NCI-H2171 treated with DMSO at 0.1 percent for 48 hours (cell line): ENCODE measurements at regions not wholly inside any gene's neighbourhood (a gene's known extent, or its start where the extent isn't known, plus 50 kb on each side); places are given as distances from the start of the nearest gene placed in this dataset.
"Not testable (repeated sequence)": the region's sequence is repeated elsewhere in the genome, so short reads cannot be mapped to it uniquely, and the experiment has no call there.

Source experiments
- DNase-seq: peaks from one replicate; lab custom pipeline; 2025; lab: John Stamatoyannopoulos, UW

DNA sequence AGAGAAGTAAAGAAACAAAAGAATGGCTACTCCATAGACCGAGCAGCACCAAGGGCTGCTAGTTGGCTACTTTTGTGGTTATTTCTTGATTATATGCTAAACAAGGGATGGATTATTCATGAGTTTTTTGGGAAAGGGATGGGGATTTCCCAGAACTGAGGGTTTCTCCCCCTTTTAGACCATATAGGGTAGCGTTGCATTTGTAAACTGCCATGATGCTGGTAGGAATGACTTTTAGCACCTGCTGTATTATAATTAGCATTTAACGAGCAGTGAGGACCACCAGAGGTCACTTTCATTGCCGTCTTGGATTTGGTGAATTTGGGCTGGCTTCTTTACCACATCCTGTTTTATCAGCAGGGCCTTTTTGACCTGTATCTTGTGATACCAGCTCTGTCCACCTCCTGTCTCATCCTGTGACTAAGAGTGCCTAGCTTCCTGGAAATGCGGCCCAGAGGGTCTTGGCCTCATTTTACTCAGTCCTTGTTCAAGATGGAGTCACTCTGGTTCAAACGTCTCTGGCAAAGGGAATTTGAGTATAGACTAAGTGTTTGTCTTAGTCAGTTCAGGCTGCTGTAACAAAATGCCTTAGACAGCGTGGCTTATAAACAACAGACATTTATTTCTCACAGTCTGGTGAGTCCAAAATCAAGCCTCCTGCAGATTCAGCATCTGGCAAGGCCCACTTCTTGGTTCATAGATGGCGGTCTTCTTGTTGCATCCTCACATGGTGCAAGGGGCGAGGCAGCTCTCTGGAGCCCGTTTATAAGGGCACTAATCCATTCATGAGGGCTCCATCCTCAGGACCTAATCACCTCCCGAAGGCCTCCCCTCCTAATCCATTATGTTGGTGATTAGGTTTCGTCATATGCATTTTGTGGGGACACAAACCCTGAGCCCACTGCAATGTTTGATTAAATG lies 348.3 kb upstream of the SFSWAP start:
- DNase-seq, result no peak

- no peak for DNase-seq
These were observed 347.5 kb upstream of the SFSWAP start for GRCh38 chr12:131363393-131363792.

DNA sequence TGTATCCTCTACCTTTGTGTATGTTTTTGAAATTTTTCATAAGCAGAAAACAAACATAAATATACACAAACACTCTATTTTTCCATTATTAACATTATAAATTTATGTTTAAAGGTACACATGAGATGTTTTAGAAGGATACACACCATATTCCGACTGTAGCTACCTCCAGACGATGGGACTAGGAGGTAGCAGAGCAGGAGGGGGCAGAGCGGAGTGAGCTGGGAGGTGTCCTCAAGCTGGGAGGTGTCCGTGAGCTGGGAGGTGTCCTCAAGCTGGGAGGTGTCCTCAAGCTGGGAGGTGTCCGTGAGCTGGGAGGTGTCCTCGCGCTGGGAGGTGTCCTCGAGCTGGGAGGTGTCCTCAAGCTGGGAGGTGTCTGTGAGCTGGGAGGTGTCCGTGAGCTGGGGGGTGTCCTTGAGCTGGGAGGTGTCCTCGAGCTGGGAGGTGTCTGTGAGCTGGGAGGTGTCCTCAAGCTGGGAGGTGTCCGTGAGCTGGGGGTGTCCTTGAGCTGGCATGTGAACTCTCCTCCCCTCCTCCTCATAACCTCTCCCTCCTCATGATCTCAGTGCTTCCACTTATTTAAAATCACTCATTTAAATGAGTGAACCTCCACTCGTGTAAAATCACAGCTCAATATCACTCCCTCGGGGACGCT lies 346.9 kb upstream of the SFSWAP start:
- no peak for DNase-seq

- no peak for DNase-seq
These were observed 345.7 kb upstream of the SFSWAP start for GRCh38 chr12:131364903-131365820.

DNA sequence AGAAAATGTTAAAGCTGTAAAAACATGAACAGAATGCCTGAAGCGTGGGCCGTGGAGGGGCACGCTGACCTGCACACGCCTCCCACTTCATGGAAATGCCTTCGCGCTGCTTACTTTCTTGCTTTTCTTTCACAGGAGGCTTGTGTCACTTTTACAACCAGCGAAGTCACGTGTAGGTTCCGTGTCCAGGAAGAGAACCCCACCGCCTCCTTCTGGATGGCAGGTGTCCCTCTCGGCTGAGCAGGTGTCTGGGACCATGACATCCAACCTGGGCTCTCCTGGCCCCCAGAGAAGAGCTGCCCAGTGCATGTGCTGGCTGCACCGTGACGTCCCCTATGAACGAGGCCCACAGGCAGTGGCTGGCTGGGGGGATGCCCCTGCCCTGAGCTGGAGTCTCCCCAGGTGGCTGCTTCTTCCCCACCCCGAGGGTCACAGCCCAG lies 345.0 kb upstream of the SFSWAP start:
- no peak for DNase-seq

DNA sequence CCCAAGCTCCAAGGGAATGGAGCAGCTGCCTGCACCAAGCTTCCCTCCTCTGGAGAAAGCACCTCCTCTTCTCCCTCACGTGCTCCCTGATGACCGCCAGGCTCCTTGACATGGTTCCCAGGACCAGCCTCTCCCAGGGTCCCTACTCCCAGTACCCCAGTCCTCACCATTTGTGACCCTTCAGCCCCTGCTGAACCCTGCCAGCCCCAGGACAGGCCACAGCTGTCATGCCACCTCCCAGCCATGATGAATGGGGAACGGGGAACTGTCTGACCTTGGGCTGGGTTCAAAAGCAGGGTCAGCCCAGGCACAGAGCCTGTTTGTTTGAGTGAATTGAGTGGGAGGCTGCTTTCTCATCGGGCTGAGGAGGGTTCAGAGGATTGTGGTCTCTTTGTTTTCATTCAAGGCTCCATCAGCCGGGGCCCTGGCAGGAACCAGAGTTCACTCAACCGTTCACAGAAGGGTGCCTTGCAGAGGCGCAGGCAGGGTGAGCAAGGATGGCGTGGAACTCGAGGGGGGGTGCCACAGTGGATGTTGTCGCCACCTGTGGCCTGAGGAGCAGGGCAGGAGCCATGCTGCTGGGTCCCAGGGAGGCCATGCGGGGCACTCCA lies 344.5 kb upstream of the SFSWAP start:
- DNase-seq, result no peak

GRCh38 chr12:131367067-131367982 lies 343.6 kb upstream of the SFSWAP start:
- not testable (repeated sequence) for DNase-seq

DNA sequence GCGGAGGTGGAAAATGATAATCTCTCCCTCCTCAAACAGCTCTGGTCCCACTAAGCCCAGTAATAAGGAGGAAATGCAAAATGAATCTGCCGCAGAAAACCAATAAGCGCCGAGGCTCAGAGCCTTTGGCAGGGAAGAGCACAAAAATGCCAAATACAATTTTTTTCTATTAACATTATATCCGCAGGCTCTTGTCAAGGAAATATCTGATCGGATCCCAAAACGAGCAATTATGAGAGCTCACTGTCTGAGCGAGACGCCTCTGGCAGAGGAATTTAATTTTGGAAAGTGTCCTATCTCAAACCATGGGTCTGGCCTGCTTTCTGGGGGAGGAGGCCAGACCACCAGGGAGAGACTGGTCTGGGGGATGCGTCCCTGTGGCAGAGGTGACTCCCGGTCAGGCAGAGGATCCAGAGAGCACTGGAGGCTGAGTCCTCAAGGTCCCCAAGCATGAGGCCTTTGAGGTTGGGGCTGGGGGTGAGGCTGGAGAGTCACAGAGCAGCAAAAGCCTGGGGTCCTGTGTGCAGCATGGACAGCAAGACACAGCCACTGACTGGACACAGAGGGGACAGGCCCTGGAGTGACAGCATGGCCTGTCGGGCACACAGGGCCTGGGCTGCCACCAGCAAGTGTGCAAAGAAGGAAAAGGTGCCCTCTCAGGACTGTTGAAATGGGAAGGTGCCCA lies 342.8 kb upstream of the SFSWAP start:
- no peak for DNase-seq

- no peak for DNase-seq
These were observed 342.2 kb upstream of the SFSWAP start for GRCh38 chr12:131368668-131369071.

- DNase-seq, result no peak
These were observed 341.6 kb upstream of the SFSWAP start for GRCh38 chr12:131369094-131369845.

DNA sequence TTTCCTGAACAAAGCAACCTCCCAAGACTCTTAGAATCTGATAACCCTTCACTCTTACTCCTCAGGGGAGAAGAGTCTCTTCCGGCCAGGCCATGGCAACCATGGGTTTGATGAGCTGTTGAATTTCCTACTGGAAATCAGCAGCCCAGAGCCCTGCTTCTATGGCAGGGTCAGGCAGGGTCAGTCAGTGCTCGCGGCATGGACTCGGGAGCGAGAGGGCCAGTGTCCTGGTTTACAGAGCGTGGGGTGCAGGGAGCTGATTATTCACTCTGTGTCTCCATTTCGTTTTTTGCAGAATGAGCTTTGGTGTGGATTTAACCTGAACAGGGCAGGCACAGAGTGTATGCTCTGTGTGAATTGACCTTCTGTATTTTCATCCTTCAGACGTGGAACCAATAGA lies 340.6 kb upstream of the SFSWAP start:
- no peak for DNase-seq

GRCh38 chr12:131370791-131371347 lies 340.0 kb upstream of the SFSWAP start:
- no peak for DNase-seq

DNA sequence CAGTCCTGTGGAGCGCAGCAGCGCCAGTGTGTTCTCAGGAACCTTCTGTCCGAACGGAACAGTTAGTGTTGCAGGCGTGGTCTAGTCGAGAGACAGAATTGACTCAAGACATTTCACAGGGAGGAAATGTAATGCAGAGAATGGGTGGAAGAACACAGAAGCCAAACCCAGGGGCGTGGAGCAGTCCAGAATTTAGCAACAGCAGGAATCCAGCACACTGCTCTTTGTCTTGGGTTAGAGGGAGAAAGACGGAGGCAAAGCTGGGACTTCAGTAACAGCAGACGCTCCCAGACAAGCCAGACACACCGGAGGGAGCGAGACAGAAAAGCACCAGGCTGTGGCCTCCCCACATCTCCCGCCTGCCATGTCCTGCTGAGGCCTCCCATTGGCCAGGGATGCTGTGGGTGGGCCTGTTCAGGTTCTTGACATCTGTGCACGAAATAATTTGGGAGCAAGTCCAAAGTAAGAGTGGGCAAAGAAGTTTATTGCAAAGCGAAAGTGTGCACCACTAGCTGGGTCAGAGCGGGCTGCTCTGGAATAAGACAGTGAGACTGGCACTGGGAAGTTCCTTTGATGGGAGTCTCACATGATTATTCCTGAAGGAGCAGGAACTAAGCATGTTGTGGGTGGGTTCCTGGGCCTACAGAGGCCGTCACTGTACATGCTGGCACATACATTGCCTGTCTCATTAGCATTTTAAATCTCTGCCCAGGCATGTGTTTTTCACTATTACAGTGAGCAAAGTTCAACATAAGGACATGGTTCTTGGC lies 339.3 kb upstream of the SFSWAP start:
- DNase-seq, result peak; percentile 2

DNA sequence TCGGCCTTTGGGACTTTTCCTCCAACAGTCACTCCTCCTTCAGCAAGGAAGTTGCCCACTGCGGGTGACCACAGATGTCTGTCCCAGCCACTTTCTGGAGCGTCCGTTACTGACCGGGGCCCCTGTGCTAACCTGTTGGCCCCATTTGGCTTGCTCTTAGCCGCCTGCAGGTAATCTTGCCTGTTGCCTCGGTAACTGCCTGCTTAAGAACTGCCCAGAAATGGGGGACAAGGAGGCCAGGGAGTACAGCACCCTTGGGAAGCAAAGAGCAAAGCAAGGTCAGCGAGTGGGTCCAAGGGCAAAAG lies 338.8 kb upstream of the SFSWAP start:
- no peak for DNase-seq

DNA sequence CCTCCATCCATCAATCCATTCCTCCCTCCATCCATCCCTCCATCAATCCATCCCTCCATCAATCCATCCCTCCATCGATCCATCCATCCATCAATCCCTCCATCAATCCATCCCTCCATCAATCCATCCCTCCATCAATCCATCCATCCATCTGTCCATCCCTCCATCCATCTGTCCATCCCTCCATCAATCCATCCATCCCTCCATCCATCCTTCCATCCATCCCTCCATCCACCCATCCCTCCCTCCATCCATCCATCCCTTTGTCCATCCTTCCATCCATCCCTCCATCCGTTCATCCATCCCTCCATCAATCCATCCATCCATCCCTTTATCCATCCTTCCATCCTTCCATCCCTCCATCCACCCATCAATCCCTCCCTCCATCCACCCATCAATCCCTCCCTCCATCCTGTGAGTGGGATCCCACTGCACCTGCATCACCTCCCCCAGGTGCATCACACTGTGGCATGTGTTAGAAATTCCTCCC lies 338.1 kb upstream of the SFSWAP start:
- DNase-seq, result no peak

GRCh38 chr12:131375261-131375971 lies 335.5 kb upstream of the SFSWAP start:
- DNase-seq, result no peak

- DNase-seq, result no peak
These were observed 334.9 kb upstream of the SFSWAP start for GRCh38 chr12:131375972-131376345.
